Fibroblast of the aortic adventitia (primary cell): ENCODE measurements at regions not wholly inside any gene's neighbourhood (a gene's known extent, or its start where the extent isn't known, plus 50 kb on each side); places are given as distances from the start of the nearest gene placed in this dataset.

ENCODE experiments used
- DNase-seq: peaks from one replicate; pipeline ENCODE4 v3.0.0-alpha.2; 2010; ENCODE audit warnings: low read depth
- H3K4me3 ChIP-seq: 2 replicates; pipeline ENCODE4 v1.5.1; 2011; ENCODE audit warnings: low read depth, mild to moderate bottlenecking, control low read depth, low read length, moderate library complexity
- CTCF ChIP-seq: IDR thresholded peaks from 2 replicates; pipeline ENCODE4 v1.5.1; 2011; ENCODE audit warnings: mild to moderate bottlenecking, low read length, control low read depth, inconsistent platforms; ENCODE audit not compliant: insufficient read depth

DNA sequence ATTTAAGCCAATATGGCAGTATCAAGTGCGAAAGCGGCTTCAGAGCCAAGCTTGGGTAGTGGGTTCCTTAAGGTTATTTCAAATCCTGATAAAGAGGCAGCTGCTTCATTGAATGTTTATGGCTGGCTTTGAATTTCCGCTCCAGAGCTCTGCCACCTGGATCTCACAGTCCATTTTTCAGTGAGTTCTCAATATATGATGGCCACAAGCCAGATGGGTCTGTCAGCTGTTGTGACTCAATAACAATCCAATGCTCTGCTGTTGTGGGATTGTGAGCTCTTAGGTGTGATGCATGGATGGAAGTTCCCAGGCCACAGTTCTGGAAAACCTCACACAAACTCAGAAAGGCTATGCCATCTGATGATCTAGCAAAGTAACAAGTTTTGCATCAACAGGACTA lies 743.8 kb upstream of the LRRN3 start:
- no peak for TF ChIP-seq CTCF
- H3K4me3 ChIP-seq: no peak overlapping the region
- no peak for DNase-seq

DNA sequence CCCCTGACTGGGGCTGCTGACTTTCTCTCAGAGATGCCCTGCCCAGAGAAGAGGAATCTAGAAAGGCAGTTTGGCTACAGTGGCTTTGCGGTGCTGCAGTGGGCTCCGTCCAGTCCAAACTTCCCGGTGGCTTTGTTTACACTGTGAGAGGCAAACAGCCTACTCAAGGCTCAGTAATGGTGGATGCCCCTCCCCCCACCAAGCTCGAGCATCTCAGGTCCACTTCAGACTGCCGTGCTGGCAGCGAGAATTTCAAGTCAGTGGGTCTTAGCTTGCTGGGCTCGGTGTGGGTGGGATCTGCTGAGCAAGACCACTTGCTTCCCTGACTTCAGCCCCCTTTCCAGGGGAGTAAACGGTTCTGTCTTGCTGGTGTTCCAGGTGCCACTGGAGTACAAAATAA lies 734.5 kb upstream of the LRRN3 start:
- H3K4me3 ChIP-seq: no peak overlapping the region
- TF ChIP-seq CTCF: no peak
- no peak for DNase-seq

DNA sequence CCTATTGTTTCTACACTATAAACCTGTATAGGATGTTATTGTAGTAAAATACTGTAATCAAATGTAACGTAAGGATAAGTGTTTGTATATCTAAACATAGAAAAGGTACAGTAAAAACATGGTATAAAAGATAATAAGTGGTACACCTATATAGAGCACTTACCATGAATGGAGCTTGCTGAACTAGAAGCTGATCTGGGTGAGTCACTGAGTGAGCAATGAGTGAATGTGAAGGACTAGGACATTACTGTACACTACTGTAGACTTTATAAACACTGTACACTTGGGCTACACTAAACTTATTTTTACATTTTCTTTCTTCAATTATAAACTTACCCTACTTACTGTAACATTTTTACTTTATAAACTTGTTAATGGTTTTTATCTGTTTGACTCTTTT lies 732.9 kb upstream of the LRRN3 start:
- DNase-seq: no peak
- no peak for TF ChIP-seq CTCF
- no peak overlapping the region for H3K4me3 ChIP-seq

GRCh38 chr7:110371709-110372108 lies 719.2 kb upstream of the LRRN3 start:
- TF ChIP-seq CTCF: no peak
- DNase-seq: no peak
- H3K4me3 ChIP-seq: no peak overlapping the region

GRCh38 chr7:110372685-110373084 lies 718.2 kb upstream of the LRRN3 start:
- no peak overlapping the region for H3K4me3 ChIP-seq
- DNase-seq: no peak
- TF ChIP-seq CTCF: no peak

DNA sequence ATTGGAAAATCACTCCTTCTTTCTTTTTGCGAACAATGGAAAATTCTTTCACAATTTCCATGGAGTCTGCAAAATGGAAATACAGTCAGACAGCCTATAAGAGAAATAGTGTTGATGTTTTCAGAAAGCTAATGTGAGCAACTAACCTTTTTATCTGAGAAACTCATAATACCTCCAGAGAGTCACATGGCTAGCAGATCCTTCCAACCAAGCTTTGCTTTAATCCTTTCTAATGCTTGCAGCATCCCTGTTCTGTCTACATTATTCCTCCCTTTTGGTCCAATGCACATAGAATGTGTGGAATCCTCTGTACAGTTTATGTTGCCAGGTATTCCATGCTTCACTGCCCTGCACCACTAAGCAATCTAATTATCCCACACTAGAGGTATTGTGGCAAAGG lies 717.5 kb upstream of the LRRN3 start:
- TF ChIP-seq CTCF: no peak
- no peak for DNase-seq
- H3K4me3 ChIP-seq: no peak overlapping the region

DNA sequence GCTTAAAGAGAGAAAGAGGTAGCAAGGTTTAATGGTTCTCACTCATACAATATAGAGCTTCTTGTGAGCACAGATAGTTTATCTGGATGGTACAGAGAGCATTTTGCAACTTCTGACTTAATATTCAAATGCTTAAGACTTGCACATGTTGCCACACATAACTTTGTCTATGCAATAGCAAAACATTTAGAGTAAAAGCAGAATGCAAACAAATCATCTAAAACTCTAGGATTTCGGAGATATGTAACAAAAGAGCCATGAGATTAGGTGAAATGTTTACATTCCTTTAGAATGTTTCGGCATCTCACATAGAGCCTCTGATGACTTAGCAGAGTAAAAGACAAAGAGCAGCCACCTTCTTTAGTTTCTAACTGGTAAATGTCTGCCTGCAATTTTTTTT lies 717.1 kb upstream of the LRRN3 start:
- DNase-seq: no peak
- no peak for TF ChIP-seq CTCF
- no peak overlapping the region for H3K4me3 ChIP-seq
